ENCODE measurements at regions not wholly inside any gene's neighbourhood (a gene's known extent, or its start where the extent isn't known, plus 50 kb on each side); places are given as distances from the start of the nearest gene placed in this dataset.

- Histone ChIP-seq H3K27me3 (ENCODE audit: control insufficient read depth, insufficient read depth, low read length) (no peaks in the 10 kb centered on the region), H3K4me3 (ENCODE audit: low read length) (no peak overlapping the region), H3K36me3 (ENCODE audit: insufficient read depth, low read length) (no peaks in the 10 kb centered on the region), H3K4me1 (ENCODE audit: control insufficient read depth, insufficient read depth, low read length) (peaks cover 14% of the 10 kb centered on the region), H3K4me2 (ENCODE audit: low read length) (no peak overlapping the region), H3K9me3 (replicated peaks; ENCODE audit: low read length) (no peaks in the 10 kb centered on the region), H3K9ac (ENCODE audit: low read depth, low read length) (no peak overlapping the region)
Measured at GRCh38 chr19:32020538-32020937, 324.9 kb upstream of the ZNF507 start.

GRCh38 chr19:32022044-32022640, 323.3 kb upstream of the ZNF507 start:
- H3K4me3 ChIP-seq (ENCODE audit: low read length) = no peak overlapping the region
- H3K27me3 ChIP-seq (ENCODE audit: control insufficient read depth, insufficient read depth, low read length) = no peaks in the 10 kb centered on the region
- H3K36me3 ChIP-seq (ENCODE audit: insufficient read depth, low read length) = no peaks in the 10 kb centered on the region
- no peak overlapping the region for H3K9ac ChIP-seq (ENCODE audit: low read depth, low read length)
- H3K9me3 ChIP-seq (replicated peaks; ENCODE audit: low read length) = no peaks in the 10 kb centered on the region
- H3K4me2 ChIP-seq (ENCODE audit: low read length) = no peak overlapping the region
- peaks cover 8% of the 10 kb centered on the region for H3K4me1 ChIP-seq (ENCODE audit: control insufficient read depth, insufficient read depth, low read length)

GRCh38 chr19:32022731-32023563, 322.5 kb upstream of the ZNF507 start:
- Histone ChIP-seq H3K27me3 (ENCODE audit: control insufficient read depth, insufficient read depth, low read length) (no peaks in the 10 kb centered on the region), H3K9ac (ENCODE audit: low read depth, low read length) (no peak overlapping the region), H3K4me2 (ENCODE audit: low read length) (no peak overlapping the region), H3K36me3 (ENCODE audit: insufficient read depth, low read length) (no peaks in the 10 kb centered on the region), H3K9me3 (replicated peaks; ENCODE audit: low read length) (no peaks in the 10 kb centered on the region), H3K4me1 (ENCODE audit: control insufficient read depth, insufficient read depth, low read length) (peaks cover 5% of the 10 kb centered on the region), H3K4me3 (ENCODE audit: low read length) (no peak overlapping the region)

GRCh38 chr19:32023564-32023832, 321.9 kb upstream of the ZNF507 start:
- Histone ChIP-seq H3K9me3 (replicated peaks; ENCODE audit: low read length) (peaks cover 4% of the 10 kb centered on the region), H3K4me3 (ENCODE audit: low read length) (no peak overlapping the region), H3K9ac (ENCODE audit: low read depth, low read length) (no peak overlapping the region), H3K36me3 (ENCODE audit: insufficient read depth, low read length) (no peaks in the 10 kb centered on the region), H3K27me3 (ENCODE audit: control insufficient read depth, insufficient read depth, low read length) (no peaks in the 10 kb centered on the region), H3K4me1 (ENCODE audit: control insufficient read depth, insufficient read depth, low read length) (peaks cover 1% of the 10 kb centered on the region), H3K4me2 (ENCODE audit: low read length) (no peak overlapping the region)

- Histone ChIP-seq H3K4me3 (ENCODE audit: low read length) (no peak overlapping the region), H3K27me3 (ENCODE audit: control insufficient read depth, insufficient read depth, low read length) (no peaks in the 10 kb centered on the region), H3K4me2 (ENCODE audit: low read length) (no peak overlapping the region), H3K4me1 (ENCODE audit: control insufficient read depth, insufficient read depth, low read length) (no peaks in the 10 kb centered on the region), H3K9ac (ENCODE audit: low read depth, low read length) (no peak overlapping the region), H3K36me3 (ENCODE audit: insufficient read depth, low read length) (no peaks in the 10 kb centered on the region), H3K9me3 (replicated peaks; ENCODE audit: low read length) (peaks cover 5% of the 10 kb centered on the region)
Measured at GRCh38 chr19:32029235-32029634, 316.2 kb upstream of the ZNF507 start.

- H3K4me2 ChIP-seq (ENCODE audit: low read length) = no peak overlapping the region
- H3K9ac ChIP-seq (ENCODE audit: low read depth, low read length) = no peak overlapping the region
- H3K4me1 ChIP-seq (ENCODE audit: control insufficient read depth, insufficient read depth, low read length) = no peaks in the 10 kb centered on the region
- no peaks in the 10 kb centered on the region for H3K36me3 ChIP-seq (ENCODE audit: insufficient read depth, low read length)
- no peak overlapping the region for H3K4me3 ChIP-seq (ENCODE audit: low read length)
- H3K27me3 ChIP-seq (ENCODE audit: control insufficient read depth, insufficient read depth, low read length) = no peaks in the 10 kb centered on the region
- H3K9me3 ChIP-seq (replicated peaks; ENCODE audit: low read length) = peaks cover 5% of the 10 kb centered on the region
Measured at GRCh38 chr19:32032561-32032960, 312.8 kb upstream of the ZNF507 start.

GRCh38 chr19:32035626-32036025, 309.8 kb upstream of the ZNF507 start:
- H3K27me3 ChIP-seq (ENCODE audit: control insufficient read depth, insufficient read depth, low read length) = no peaks in the 10 kb centered on the region
- no peaks in the 10 kb centered on the region for H3K36me3 ChIP-seq (ENCODE audit: insufficient read depth, low read length)
- H3K9me3 ChIP-seq (replicated peaks; ENCODE audit: low read length) = no peaks in the 10 kb centered on the region
- no peak overlapping the region for H3K4me3 ChIP-seq (ENCODE audit: low read length)
- no peak overlapping the region for H3K4me2 ChIP-seq (ENCODE audit: low read length)
- H3K4me1 ChIP-seq (ENCODE audit: control insufficient read depth, insufficient read depth, low read length) = no peaks in the 10 kb centered on the region
- H3K9ac ChIP-seq (ENCODE audit: low read depth, low read length) = no peak overlapping the region

GRCh38 chr19:32038021-32038920, 307.1 kb upstream of the ZNF507 start:
- H3K4me3 ChIP-seq (ENCODE audit: low read length) = no peak overlapping the region
- H3K36me3 ChIP-seq (ENCODE audit: insufficient read depth, low read length) = no peaks in the 10 kb centered on the region
- H3K27me3 ChIP-seq (ENCODE audit: control insufficient read depth, insufficient read depth, low read length) = peaks cover 8% of the 10 kb centered on the region
- no peak overlapping the region for H3K4me2 ChIP-seq (ENCODE audit: low read length)
- H3K9me3 ChIP-seq (replicated peaks; ENCODE audit: low read length) = no peaks in the 10 kb centered on the region
- no peak overlapping the region for H3K9ac ChIP-seq (ENCODE audit: low read depth, low read length)
- H3K4me1 ChIP-seq (ENCODE audit: control insufficient read depth, insufficient read depth, low read length) = no peaks in the 10 kb centered on the region

- Histone ChIP-seq H3K4me2 (ENCODE audit: low read length) (no peak overlapping the region), H3K9ac (ENCODE audit: low read depth, low read length) (no peak overlapping the region), H3K4me3 (ENCODE audit: low read length) (no peak overlapping the region), H3K27me3 (ENCODE audit: control insufficient read depth, insufficient read depth, low read length) (peaks cover 12% of the 10 kb centered on the region), H3K9me3 (replicated peaks; ENCODE audit: low read length) (no peaks in the 10 kb centered on the region), H3K4me1 (ENCODE audit: control insufficient read depth, insufficient read depth, low read length) (no peaks in the 10 kb centered on the region), H3K36me3 (ENCODE audit: insufficient read depth, low read length) (no peaks in the 10 kb centered on the region)
Measured at GRCh38 chr19:32038961-32039360, 306.4 kb upstream of the ZNF507 start.

- Histone ChIP-seq H3K27me3 (ENCODE audit: control insufficient read depth, insufficient read depth, low read length) (peaks cover 12% of the 10 kb centered on the region), H3K9ac (ENCODE audit: low read depth, low read length) (no peak overlapping the region), H3K9me3 (replicated peaks; ENCODE audit: low read length) (no peaks in the 10 kb centered on the region), H3K4me1 (ENCODE audit: control insufficient read depth, insufficient read depth, low read length) (no peaks in the 10 kb centered on the region), H3K4me2 (ENCODE audit: low read length) (no peak overlapping the region), H3K4me3 (ENCODE audit: low read length) (no peak overlapping the region), H3K36me3 (ENCODE audit: insufficient read depth, low read length) (no peaks in the 10 kb centered on the region)
Measured at GRCh38 chr19:32039440-32039839, 306.0 kb upstream of the ZNF507 start.

GRCh38 chr19:32040236-32040635, 305.2 kb upstream of the ZNF507 start:
- H3K9me3 ChIP-seq (replicated peaks; ENCODE audit: low read length) = no peaks in the 10 kb centered on the region
- peaks cover 12% of the 10 kb centered on the region for H3K27me3 ChIP-seq (ENCODE audit: control insufficient read depth, insufficient read depth, low read length)
- no peak overlapping the region for H3K4me3 ChIP-seq (ENCODE audit: low read length)
- no peak overlapping the region for H3K4me2 ChIP-seq (ENCODE audit: low read length)
- no peaks in the 10 kb centered on the region for H3K4me1 ChIP-seq (ENCODE audit: control insufficient read depth, insufficient read depth, low read length)
- H3K9ac ChIP-seq (ENCODE audit: low read depth, low read length) = no peak overlapping the region
- no peaks in the 10 kb centered on the region for H3K36me3 ChIP-seq (ENCODE audit: insufficient read depth, low read length)

All from skeletal muscle satellite cell (primary cell).